ENCODE measurements at regions not wholly inside any gene's neighbourhood (a gene's known extent, or its start where the extent isn't known, plus 50 kb on each side); places are given as distances from the start of the nearest gene placed in this dataset.

- DNase-seq (ENCODE audit: low read depth) = no peak
Measured at GRCh38 chr7:155138204-155138603, 68.1 kb downstream of the HTR5A start.

GRCh38 chr7:155141562-155141961 lies 71.4 kb downstream of the HTR5A start:
- DNase-seq (ENCODE audit: low read depth) = no peak

- no peak for DNase-seq (ENCODE audit: low read depth)
Measured at GRCh38 chr7:155143381-155143780, 73.3 kb downstream of the HTR5A start.

- no peak for DNase-seq (ENCODE audit: low read depth)
Measured at GRCh38 chr7:155144371-155144770, 74.2 kb downstream of the HTR5A start.

GRCh38 chr7:155145477-155146255 lies 75.5 kb downstream of the HTR5A start:
- DNase-seq (ENCODE audit: low read depth) = no peak

- DNase-seq (ENCODE audit: low read depth) = no peak
Measured at GRCh38 chr7:155147172-155147571, 77.0 kb downstream of the HTR5A start.

- no peak for DNase-seq (ENCODE audit: low read depth)
Measured at GRCh38 chr7:155147624-155148023, 77.5 kb downstream of the HTR5A start.

- DNase-seq (ENCODE audit: low read depth) = no peak
Measured at GRCh38 chr7:155153676-155154075, 83.6 kb downstream of the HTR5A start.

- no peak for DNase-seq (ENCODE audit: low read depth)
Measured at GRCh38 chr7:155154586-155154985, 84.5 kb downstream of the HTR5A start.

- DNase-seq (ENCODE audit: low read depth) = no peak
Measured at GRCh38 chr7:155161690-155162089, 91.6 kb downstream of the HTR5A start.

GRCh38 chr7:155162422-155162821 lies 92.3 kb downstream of the HTR5A start:
- no peak for DNase-seq (ENCODE audit: low read depth)

GRCh38 chr7:155163696-155164095 lies 93.6 kb downstream of the HTR5A start:
- DNase-seq (ENCODE audit: low read depth) = no peak

- no peak for DNase-seq (ENCODE audit: low read depth)
Measured at GRCh38 chr7:155164316-155164715, 94.2 kb downstream of the HTR5A start.

- DNase-seq (ENCODE audit: low read depth) = no peak
Measured at GRCh38 chr7:155166108-155166507, 96.0 kb downstream of the HTR5A start.

- no peak for DNase-seq (ENCODE audit: low read depth)
Measured at GRCh38 chr7:155166673-155167370, 96.7 kb downstream of the HTR5A start.

GRCh38 chr7:155167706-155168365 lies 97.7 kb downstream of the HTR5A start:
- DNase-seq (ENCODE audit: low read depth) = no peak

GRCh38 chr7:155168597-155169480 lies 98.7 kb downstream of the HTR5A start:
- no peak for DNase-seq (ENCODE audit: low read depth)

- no peak for DNase-seq (ENCODE audit: low read depth)
Measured at GRCh38 chr7:155169498-155170065, 99.5 kb downstream of the HTR5A start.

GRCh38 chr7:155170331-155170730 lies 100.2 kb downstream of the HTR5A start:
- DNase-seq (ENCODE audit: low read depth) = no peak

GRCh38 chr7:155172141-155172540 lies 102.0 kb downstream of the HTR5A start:
- no peak for DNase-seq (ENCODE audit: low read depth)

GRCh38 chr7:155173905-155174304 lies 103.8 kb downstream of the HTR5A start:
- no peak for DNase-seq (ENCODE audit: low read depth)

- no peak for DNase-seq (ENCODE audit: low read depth)
Measured at GRCh38 chr7:155178096-155178495, 108.0 kb downstream of the HTR5A start.

Data from activated T-cell treated with anti-CD3 and anti-CD28 coated beads for 24 hours (primary cell).